GM18909 (cell line): ENCODE measurements at regions not wholly inside any gene's neighbourhood (a gene's known extent, or its start where the extent isn't known, plus 50 kb on each side); places are given as distances from the start of the nearest gene placed in this dataset.
"Not testable (repeated sequence)": the region's sequence is repeated elsewhere in the genome, so short reads cannot be mapped to it uniquely, and the experiment has no call there.

ENCODE experiments used
- ATAC-seq: cut with Tn5 transposase; IDR thresholded peaks from one replicate; pipeline ENCODE4 v1.9.1; 2021; ENCODE audit warnings: mild to moderate bottlenecking; ENCODE audit not compliant: unreplicated experiment, poor library complexity

DNA sequence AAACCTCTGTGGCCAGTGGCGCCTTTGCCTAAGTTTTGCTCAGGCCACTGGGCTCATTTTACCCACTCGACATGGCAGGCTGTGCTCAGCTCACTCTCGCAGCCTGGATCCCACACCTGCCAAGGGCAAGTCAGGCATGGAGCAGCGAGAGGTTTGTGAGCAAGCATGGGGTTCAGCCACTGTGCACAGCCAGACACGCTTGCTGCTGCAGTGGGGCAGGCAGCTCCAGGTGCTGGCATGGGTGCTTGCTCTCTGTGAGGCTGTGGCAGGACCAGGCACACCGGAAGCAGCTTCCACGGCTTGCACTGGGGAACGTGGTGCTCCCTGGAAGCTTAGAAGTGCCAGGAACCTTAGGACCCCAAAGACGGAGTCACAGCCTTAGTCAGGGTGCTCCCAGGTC lies 470.1 kb downstream of the CDH9 start:
- ATAC-seq, result no peak

DNA sequence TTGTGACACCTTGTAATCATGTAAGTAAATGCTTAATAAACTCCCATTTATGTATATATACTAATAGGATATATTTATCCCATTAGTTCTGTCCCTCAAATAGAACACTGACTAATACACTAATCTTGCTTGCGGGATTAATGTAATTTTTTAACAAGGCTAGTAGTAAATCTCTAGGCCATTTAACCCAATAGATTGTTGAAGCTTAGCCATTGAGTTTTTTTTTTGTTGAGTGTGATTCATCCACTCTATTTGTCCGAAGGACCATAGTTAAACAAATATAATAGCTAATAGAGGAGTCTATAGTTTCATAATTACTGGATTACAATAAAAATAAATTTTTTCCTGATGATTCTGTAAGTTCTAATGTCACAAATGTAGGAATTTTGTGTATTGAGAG lies 474.4 kb downstream of the CDH9 start:
- ATAC-seq, result no peak

DNA sequence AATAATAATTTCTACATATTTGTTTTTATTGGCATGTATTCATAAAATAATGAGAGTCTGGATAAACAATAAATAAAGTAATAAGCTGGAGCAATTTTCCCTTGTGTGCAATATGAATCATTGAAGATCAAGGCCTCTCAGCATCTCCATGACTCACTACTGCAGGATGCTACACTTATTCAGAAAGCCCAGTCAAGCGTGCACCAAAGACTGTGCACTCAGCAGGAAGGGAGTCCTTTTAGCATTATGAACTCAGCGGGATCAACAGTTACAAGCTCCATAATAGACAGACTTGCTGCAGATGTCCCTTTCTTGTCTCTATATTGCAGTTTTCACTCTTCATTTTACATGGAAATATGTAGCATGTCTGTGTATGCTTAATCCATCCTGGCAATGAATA lies 485.3 kb downstream of the CDH9 start:
- no peak for ATAC-seq

DNA sequence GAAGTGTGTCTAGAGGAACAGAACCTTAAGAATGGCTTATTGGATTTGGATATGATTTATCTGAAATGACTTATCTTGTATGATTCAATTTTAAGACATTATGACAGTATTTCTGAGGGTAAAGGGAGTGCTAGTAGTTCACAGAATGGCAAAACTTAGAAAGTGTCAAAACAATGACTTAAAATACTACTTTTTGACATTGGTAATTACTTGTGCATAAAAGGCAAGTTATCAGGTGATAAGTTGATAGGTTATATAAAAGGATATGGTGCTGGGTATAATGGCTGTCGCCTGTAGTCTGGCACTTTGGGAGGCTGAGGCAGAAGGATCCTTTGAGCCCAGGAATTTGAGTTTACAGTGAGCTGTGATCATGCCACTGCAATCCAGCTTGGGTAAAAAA lies 494.4 kb downstream of the CDH9 start:
- ATAC-seq, result no peak

DNA sequence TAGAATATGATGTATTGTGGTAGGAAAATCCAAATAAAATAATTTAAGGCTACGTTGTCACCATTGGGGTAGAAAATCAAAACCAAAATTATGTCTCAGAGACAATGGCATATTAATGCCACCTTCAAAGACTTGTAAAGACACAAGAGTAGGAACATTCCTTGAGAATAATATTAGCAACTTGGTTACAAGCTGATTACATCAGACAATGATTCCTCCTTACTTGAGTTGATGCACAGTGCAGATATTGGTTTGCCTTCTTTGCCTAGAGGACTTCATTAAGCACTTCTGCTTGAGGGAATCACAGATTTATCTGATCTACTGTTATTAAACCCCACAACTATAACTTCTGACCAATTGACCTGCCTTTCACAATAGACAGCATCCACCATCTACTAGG lies 500.2 kb downstream of the CDH9 start:
- ATAC-seq, result no peak

DNA sequence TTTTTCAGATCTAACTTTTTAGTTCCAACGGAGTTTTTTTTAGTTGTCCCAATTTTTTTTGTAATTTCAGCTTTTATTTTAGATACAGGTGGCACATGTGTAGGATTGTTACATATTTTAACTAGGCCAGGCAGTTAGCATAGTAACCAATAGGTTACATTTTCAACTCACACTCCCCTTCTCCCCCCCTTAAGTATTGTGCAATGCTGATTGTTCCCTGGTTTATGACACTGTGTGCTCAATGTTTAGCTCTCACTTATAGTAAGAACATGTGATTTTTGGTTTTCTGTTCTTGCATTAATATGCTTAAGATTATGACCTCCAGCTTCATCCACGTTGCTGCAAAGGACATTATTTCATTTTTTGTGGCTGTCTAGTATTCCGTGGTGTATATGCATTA lies 503.2 kb downstream of the CDH9 start:
- no peak for ATAC-seq

DNA sequence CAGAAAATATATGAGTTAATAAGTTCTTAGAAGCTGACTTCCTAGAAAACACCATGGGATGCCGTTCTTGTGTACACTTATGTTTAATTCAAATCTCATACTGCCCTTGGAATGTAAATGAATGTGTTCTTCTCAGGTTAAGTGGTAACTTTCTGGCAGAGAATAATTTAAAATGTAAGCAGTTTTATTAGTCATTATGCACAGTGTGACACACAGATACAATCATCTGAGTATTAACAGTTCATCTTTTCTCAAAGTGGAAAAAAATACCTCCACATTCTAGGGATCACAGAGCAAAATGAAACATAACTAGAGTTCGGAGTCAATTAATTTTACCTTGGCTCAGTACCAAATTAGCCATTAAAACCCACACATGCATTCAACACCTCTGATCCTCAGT lies 508.1 kb downstream of the CDH9 start:
- no peak for ATAC-seq

DNA sequence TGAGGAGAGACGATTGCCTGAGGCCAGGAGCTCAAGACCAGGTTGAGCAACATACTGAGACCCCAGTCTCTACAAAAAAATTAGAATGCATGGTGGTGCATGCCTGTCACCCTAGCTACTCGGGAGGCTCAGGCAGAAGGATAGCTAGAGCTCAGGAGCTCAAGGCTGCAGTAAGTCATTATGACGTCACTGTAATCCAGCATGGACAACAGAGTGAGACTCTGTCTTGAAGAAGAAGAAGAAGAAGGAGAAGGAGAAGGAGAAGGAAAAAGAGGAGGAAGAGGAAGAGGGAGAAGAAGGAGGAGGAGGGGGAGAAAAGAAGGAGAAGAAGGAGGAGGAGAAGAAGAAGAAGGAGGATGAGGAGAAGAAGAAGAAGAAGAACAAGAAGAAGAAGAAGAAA lies 519.1 kb downstream of the CDH9 start:
- ATAC-seq, result no peak

DNA sequence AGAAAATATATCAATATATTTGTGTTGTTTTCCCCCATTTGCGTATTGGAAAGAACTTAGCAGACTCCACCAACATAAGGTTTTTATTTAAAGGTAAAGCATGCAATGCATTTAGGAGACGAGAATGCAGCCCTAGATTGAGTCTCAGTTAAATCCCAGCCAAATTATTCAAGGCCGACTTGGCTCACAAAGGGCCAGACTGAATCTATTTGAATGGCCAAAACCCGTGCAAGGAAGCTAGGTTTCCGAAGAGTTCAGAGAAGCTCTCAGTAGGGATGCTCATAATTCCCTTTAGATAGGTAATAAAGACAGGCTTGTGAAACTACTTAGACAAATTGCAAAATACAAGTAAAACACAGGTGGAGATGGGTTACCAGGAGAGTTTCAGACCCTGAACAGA lies 520.3 kb downstream of the CDH9 start:
- no peak for ATAC-seq

DNA sequence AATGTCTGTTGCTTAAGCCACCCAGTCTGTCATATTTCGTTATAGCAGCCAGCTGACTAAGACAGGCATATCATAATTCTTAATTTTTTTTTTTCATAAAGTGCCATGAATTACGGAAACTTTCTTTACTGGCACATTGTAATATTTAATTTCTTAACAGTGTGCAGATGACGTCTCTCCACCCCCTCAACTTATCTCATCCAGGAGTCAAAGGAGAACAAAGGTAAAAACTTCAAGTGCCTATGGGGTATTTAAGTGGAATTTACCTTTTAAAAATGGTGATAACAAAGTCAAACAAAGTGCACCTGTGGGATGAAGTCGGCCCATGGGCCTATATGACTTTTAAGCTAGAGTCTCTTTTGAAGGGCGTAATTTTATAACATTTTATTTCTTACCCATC lies 539.4 kb downstream of the CDH9 start:
- no peak for ATAC-seq

DNA sequence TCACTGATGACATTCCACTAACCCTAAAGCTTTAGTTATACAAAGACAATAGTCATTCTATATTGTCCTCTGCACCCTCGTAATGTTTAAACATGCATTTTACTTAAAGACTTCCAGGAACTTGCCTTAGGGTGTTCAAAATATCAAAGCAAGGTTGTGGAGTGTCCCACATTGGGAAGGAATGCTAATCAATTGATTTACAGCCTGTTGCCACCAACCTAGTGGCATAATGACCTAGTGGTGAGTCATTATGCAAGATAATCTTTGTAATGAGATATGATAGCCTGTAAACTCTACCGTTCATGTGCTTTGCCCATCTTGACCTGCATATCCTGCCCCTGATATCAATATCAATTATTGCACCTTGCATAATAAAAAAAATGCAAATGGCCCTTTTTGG lies 542.9 kb downstream of the CDH9 start:
- no peak for ATAC-seq

DNA sequence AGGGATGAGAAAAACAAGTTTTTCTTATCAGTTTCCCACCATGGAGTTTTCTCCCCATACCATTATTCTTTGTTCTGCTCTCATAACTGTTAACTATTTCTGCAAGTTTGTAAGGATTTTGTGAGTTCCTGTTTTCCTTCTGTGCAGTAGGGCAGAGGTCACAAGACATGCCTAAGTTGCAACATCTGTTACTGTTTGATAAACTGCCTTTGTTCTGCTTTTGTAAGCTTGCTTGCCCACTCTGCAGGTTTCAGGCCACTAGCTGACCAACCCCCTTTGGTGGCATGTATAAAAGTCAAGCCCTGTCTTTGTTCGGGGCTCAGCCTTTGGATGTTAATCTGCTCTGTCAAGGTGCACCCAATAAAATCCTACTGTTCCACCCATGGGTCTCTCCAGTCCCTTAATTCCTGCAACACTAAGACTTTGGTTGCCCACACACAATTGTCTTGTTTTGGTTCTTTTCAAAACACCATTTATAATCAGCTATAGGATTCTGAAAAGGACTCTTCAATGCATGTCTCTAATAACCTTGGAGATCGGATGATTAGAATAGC lies 545.4 kb downstream of the CDH9 start:
- no peak for ATAC-seq

DNA sequence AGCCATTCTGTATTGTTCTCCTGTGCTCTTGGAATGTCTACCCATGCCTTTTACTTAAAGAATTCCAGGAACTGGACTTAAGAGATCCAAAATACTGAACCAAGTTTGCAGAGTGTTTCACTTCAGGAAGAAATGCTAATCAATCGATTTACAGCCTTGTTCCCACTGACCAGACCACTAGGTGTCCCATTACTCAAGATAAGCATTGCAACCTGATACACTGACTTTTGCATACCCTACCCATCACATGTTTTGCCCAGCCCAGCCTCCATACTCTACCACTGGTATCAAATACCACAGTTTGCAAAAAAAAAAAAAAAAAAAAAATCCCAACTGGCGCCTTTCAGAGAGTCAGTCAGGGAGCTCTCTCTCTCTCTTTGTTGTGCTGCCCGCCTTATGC lies 550.8 kb downstream of the CDH9 start:
- no peak for ATAC-seq

DNA sequence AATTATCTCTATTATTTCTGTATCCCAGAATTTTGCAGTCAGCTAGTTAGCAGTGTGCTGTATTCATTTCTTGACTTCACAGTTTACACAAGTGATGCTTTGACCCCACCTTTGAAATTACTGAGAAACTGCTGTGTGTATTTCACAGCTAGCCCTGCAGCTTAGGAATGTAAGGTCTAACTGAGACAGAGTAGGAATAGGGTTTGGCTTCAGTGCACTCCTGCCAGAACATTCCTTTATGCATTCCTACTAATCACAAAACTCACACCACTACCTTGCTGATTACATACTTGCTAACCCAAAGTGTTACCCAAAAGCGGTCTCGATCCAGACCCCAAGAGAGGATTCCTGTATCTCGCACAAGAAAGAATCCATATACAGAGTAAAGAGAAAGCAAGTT lies 551.8 kb downstream of the CDH9 start:
- ATAC-seq, result no peak

DNA sequence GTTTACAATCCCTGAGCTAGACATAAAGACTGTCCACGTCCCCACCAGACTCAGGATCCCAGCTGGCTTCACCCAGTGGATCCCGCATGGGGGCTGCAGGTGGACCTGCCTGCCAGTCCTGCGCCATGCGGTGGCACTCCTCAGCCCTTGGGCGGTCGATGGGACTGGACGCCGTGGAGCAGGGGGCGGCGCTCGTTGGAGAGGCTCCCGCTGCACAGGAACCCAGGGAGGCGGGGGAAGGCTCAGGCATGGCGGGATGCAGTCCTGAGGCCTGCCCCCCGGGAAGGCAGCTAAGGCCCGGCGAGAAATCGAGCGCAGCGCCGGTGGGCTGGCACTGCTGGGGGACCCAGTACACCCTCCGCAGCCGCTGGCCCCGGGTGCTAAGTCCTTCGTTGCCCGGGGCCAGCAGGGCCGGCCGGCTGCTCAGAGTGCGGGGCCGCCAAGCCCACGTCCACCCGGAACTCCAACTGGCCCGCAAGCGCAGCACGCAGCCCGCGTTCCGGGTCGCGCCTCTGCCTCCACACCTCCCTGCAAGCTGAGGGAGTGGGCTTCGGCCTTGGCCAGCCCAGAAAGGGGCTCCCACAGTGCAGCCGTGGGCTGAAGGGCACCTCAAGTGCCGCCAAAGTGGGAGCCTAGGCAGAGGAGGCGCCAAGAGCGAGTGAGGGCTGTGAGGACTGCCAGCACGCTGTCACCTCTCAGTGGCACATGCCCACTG lies 553.1 kb downstream of the CDH9 start:
- not testable (repeated sequence) for ATAC-seq

DNA sequence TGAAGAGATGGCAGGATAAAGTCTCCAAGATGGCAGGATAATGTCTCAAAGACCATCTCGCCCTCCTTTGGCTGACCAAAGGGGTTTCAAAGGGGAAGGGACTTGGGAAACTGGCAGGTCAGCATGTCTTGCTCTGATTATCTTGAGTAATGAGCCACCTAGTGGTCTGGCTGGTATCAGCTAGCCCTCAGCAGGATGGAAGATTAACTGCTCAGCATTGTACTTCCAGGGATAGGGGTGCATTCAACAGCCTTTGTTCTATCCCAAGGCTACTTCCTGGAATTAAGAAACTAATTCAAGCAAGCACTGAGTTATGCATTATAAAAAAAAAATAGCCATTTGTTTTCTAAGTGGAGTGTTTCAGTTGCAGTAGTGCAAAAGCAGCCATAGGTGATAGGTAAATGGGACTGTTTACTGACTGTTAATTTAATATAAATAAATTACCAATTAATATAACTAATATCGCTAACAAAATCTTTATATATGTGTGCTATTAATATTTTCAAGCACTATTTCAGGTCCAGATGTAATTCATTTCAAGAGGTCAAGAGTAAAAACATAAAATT lies 555.5 kb downstream of the CDH9 start:
- no peak for ATAC-seq

DNA sequence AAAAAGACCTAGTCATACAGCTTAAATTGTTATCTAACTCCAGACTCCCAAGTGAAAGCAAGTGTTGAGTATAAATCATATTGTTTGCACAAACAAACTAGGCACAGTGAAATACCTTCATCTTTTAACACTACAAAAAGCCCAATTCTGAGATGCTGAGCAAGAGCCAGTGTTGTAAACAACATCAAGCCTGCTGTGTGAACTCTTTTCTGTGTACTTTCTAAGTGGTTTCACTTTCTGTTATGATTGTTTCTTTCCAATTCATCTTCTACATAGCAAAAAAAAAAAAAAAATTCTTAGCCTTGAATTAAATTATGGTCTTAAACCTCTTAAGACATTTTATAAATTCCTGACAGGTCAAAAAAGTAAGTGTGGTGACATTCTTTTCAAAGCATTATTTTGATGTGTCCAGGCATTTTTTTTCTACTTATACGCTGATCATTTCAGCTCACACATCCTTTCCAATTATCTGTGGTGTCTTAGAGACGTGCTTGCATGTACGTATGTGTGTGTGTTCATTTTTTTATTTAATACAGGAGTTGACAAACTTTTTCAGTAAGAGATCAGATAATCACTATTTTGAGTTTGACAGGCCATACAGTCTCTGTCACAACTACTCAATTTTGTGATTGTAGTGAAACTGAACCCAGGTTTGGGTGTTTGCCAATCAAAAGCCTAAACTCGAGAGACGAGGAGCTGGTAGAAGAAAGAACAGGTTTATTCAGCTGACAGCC lies 556.1 kb downstream of the CDH9 start:
- ATAC-seq, result no peak

DNA sequence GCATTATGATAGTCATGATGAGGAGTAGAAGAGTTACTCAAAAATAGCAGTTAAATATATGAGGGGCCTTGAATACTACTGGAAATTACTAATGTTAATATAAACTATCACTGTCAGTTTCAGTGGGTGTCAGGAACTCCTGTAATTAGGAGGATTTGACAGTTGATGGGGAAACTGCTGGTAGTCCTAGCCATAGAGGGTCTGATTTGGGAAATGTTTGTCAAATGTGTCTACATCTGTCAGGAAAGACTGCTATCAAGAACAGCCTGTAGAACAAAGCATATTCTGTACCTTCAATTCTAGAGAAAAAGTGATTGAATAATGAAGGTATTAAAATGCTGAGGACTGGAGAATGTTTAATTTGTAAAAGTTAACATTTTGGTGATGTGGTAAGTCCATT lies 567.9 kb downstream of the CDH9 start:
- ATAC-seq, result no peak

DNA sequence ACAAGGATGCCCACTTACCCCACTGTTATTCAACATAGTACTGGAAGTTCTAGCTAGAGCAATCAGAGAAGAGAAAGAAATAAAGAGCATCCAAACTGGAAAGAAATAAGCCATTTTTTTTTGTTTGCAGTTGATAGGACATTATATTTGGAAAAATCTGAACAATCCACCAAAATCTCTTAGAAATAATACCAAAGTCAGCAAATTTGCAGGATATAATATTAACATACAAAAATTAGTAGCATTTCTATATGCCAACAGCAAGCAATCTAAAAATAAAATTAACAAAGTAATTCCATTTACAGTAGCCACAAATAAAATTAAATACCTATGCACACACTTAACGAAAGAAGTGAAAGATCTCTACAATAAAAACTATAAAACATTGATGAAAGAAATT lies 599.3 kb downstream of the CDH9 start:
- ATAC-seq, result no peak

DNA sequence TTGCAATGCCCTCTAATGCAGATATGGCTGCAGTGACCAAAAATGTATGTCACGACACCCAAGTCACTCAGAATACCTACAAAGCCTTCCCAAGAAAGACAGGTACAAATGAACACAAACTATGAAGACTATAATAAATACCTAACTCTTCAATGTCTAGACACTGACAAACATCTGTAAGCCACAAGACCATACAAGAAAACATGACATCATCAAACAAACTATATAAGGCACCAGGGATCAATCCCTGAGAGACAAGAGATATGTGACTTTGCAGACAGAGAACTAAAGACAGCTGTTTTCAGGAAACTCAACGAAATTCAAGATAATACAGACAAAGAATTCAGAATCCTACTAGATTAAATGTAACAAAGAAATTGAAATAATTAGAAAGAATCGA lies 603.7 kb downstream of the CDH9 start:
- no peak for ATAC-seq

DNA sequence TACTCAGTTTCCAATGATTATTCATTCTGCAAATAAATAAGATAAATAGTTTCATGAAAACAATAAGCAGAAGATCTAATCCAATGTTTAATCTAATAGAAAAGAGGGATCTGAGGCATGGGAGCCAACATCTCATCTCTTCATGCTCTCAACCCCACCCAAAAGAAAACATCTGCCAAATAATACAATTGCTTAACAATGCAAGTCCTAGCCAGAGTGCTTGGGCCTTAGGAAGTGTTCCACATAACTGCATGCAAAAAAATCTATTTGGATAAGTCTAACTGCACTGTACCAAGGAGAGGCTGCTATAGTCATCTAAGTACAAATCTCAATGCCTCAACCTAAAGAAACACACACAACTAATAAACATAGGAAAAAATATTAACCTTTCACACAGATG lies 606.0 kb downstream of the CDH9 start:
- ATAC-seq, result no peak

DNA sequence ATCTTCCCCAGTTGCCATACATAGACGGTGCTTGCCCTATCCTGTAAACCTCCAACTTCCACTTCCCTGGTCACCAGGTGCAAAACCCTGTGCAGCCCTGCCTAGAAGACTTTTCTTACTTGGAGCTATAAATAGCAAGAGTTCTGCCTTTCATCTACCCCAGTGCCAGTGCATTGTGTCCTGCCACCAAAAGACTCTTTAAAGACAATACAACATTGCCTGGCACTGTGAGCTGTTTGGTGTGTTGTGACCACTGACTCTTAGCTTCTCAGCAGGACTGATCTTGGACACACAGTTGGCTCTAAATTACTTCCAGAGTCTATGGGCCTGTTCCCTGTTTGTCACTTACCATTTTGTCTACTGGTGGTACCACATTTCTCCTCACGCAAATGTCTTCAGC lies 608.1 kb downstream of the CDH9 start:
- ATAC-seq, result no peak
